ENCODE measurements at regions not wholly inside any gene's neighbourhood (a gene's known extent, or its start where the extent isn't known, plus 50 kb on each side); places are given as distances from the start of the nearest gene placed in this dataset.
"Not testable (repeated sequence)": the region's sequence is repeated elsewhere in the genome, so short reads cannot be mapped to it uniquely, and the experiment has no call there.

DNA sequence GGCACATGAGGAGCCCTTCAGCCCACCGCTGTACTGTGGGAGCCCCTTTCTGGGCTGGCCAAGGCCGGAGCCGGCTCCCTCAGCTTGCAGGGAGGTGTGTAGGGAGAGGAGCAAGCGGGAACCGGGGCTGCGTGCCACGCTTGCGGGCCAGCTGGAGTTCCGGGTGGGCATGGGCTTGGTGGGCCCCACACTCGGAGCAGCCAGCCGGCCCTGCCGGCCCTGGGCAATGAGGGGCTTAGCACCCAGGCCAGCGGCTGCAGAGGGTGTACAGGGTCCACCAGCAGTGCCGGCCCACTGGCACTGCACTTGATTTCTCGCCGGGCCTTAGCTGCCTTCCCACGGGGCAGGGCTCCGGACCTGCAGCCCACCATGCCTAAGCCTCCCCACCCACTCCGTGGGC, 150.5 kb downstream of the OR4C45 start:
- H3K4me3 Mint-ChIP-seq; H3K27ac Mint-ChIP-seq; H3K36me3 Mint-ChIP-seq (ENCODE audit: low read depth); DNase-seq (ENCODE audit: low spot score); H3K27me3 Mint-ChIP-seq (ENCODE audit: low read depth); H3K4me1 Mint-ChIP-seq (ENCODE audit: low read depth): not testable (repeated sequence)
- peaks cover 41% of the 10 kb centered on the region for H3K9me3 Mint-ChIP-seq

- peaks cover 43% of the 10 kb centered on the region for H3K9me3 Mint-ChIP-seq
- H3K36me3 Mint-ChIP-seq (ENCODE audit: low read depth): no peaks in the 10 kb centered on the region
- no peaks in the 10 kb centered on the region for H3K27me3 Mint-ChIP-seq (ENCODE audit: low read depth)
- no peak for DNase-seq (ENCODE audit: low spot score)
- no peak overlapping the region for H3K4me3 Mint-ChIP-seq
- no peaks in the 10 kb centered on the region for H3K4me1 Mint-ChIP-seq (ENCODE audit: low read depth)
- no peak overlapping the region for H3K27ac Mint-ChIP-seq
Measured at GRCh38 chr11:50186146-50186545, 153.5 kb downstream of the OR4C45 start.

- H3K4me3 Mint-ChIP-seq: no peak overlapping the region
Measured at GRCh38 chr11:50187220-50187619, 154.5 kb downstream of the OR4C45 start.

DNA sequence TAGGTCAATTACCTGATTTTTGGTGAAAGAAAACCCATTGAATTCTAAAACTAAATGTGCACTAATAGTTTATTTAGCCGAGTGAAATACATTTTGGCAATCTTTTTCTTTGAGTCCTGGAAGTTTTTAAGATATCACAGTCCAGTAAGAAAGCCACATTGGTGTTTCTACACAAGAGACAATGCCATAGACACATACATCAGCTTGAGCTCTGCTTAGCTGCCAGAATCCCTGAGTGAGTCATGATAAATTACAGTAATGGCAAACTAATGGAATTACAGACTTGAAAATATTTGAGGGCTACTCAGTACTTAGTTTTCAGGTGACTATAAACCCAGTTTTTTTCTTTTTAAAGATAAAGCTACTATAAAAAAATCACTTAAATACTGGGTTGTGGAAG, 155.4 kb downstream of the OR4C45 start:
- no peaks in the 10 kb centered on the region for H3K27me3 Mint-ChIP-seq (ENCODE audit: low read depth)
- no peak overlapping the region for H3K27ac Mint-ChIP-seq
- H3K4me3 Mint-ChIP-seq: no peak overlapping the region
- no peaks in the 10 kb centered on the region for H3K4me1 Mint-ChIP-seq (ENCODE audit: low read depth)
- no peaks in the 10 kb centered on the region for H3K36me3 Mint-ChIP-seq (ENCODE audit: low read depth)
- peaks cover 45% of the 10 kb centered on the region for H3K9me3 Mint-ChIP-seq
- no peak for DNase-seq (ENCODE audit: low spot score)

More at GRCh38 chr11:50187220-50187619, 154.5 kb downstream of the OR4C45 start:
- no peaks in the 10 kb centered on the region for H3K27me3 Mint-ChIP-seq (ENCODE audit: low read depth)
- H3K9me3 Mint-ChIP-seq: peaks cover 42% of the 10 kb centered on the region
- DNase-seq (ENCODE audit: low spot score): no peak
- no peaks in the 10 kb centered on the region for H3K36me3 Mint-ChIP-seq (ENCODE audit: low read depth)
- no peaks in the 10 kb centered on the region for H3K4me1 Mint-ChIP-seq (ENCODE audit: low read depth)
- H3K27ac Mint-ChIP-seq: no peak overlapping the region

GRCh38 chr11:50192743-50193142, 160.1 kb downstream of the OR4C45 start:
- H3K9me3 Mint-ChIP-seq: peaks cover 47% of the 10 kb centered on the region
- no peak for DNase-seq (ENCODE audit: low spot score)
- H3K27ac Mint-ChIP-seq: no peak overlapping the region
- no peak overlapping the region for H3K4me3 Mint-ChIP-seq
- no peaks in the 10 kb centered on the region for H3K36me3 Mint-ChIP-seq (ENCODE audit: low read depth)
- H3K27me3 Mint-ChIP-seq (ENCODE audit: low read depth): no peaks in the 10 kb centered on the region
- no peaks in the 10 kb centered on the region for H3K4me1 Mint-ChIP-seq (ENCODE audit: low read depth)

GRCh38 chr11:50214376-50214775, 181.7 kb downstream of the OR4C45 start:
- no peak overlapping the region for H3K4me3 Mint-ChIP-seq

DNA sequence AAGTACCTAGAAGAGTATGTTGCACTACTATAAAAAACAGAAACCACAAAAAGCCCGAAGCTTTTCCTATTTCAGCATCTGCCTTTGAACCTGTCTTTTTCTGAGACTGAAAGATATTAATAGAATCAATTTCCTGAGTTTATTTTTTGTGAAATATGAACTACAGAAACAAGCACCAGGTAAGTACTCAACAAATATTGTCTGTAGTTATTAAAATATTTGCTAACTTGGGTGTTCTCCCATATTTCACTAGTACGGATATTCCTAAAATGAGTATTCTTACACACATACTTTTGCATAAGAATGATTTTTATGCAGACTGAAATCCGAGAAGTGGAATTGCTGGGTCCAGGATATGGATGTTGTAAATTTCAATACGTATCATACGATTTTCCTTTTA, 188.0 kb downstream of the OR4C45 start:
- no peak overlapping the region for H3K4me3 Mint-ChIP-seq
- no peak for DNase-seq (ENCODE audit: low spot score)
- peaks cover 36% of the 10 kb centered on the region for H3K9me3 Mint-ChIP-seq
- no peak overlapping the region for H3K27ac Mint-ChIP-seq
- H3K4me1 Mint-ChIP-seq (ENCODE audit: low read depth): no peaks in the 10 kb centered on the region
- no peaks in the 10 kb centered on the region for H3K36me3 Mint-ChIP-seq (ENCODE audit: low read depth)
- no peaks in the 10 kb centered on the region for H3K27me3 Mint-ChIP-seq (ENCODE audit: low read depth)

More at GRCh38 chr11:50214376-50214775, 181.7 kb downstream of the OR4C45 start:
- Mint-ChIP-seq H3K27me3 (ENCODE audit: low read depth) (no peaks in the 10 kb centered on the region), H3K27ac (no peak overlapping the region), H3K4me1 (ENCODE audit: low read depth) (no peaks in the 10 kb centered on the region), H3K36me3 (ENCODE audit: low read depth) (no peaks in the 10 kb centered on the region), H3K9me3 (peaks cover 63% of the 10 kb centered on the region)
- DNase-seq (ENCODE audit: low spot score): no peak

DNA sequence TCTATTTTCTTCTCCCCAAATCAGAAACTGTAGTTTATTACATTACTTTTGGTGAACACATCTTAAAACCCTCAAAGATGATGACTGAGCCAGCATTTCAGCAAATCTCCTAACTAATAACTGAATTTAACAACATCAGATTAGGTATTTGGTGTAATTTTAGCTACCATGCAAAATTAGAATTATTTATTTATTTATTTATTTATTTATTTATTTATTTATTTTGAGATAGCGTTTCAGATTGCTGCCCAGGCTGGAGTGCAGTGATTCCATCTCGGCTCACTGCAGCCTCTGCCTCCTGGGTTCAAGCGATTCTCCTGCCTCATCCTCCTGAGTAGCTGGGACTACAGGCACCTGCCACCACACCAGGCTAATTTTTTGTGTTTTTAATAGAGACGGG, 205.7 kb downstream of the OR4C45 start:
- H3K4me3 Mint-ChIP-seq; H3K4me1 Mint-ChIP-seq (ENCODE audit: low read depth); DNase-seq (ENCODE audit: low spot score); H3K27me3 Mint-ChIP-seq (ENCODE audit: low read depth); H3K36me3 Mint-ChIP-seq (ENCODE audit: low read depth); H3K27ac Mint-ChIP-seq: not testable (repeated sequence)
- peaks cover 24% of the 10 kb centered on the region for H3K9me3 Mint-ChIP-seq

DNA sequence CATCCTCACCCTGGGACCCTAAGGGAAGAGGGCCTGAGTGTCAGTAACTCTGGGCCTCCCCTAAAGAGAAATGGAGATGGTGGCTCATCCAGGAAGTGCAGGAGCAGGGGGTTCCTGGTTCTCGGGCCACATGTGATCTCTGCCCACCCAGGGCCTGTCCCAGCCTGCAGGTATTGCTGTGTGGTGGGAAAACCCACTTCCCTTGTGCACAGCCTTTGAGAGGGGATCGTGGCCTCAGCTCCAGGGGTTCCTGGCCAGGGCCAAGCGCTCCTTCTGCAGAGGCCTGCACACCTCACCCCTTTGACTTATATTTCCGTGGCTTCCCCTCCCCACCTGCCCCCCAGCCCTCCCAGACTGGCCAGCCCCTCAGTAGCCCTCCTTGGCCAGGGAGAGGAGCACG, 213.5 kb downstream of the OR4C45 start:
- no peak for DNase-seq (ENCODE audit: low spot score)
- Mint-ChIP-seq H3K27me3 (ENCODE audit: low read depth) (no peaks in the 10 kb centered on the region), H3K9me3 (peaks cover 20% of the 10 kb centered on the region)

DNA sequence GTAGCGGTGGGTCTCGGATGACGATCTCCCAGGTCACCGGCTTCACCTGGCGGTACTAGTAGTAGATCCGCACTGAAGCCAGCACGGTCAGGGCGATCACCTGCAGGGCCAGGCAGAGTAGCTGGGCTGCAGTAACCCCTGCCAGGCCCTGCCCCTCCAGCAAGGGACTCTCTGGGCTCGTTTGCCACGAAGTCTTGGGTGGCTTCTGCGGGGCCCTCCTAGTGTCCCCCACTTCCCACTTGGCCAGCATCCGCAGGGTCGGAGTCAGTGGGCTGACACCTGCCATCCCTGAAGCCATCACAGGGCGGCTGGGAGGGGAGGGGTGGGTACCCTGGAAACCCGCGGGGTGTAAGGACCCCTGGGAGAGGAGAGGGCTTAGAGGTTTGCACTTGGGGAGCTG, 214.0 kb downstream of the OR4C45 start:
- H3K4me1 Mint-ChIP-seq (ENCODE audit: low read depth): no peaks in the 10 kb centered on the region
- H3K4me3 Mint-ChIP-seq: no peak overlapping the region
- peaks cover 24% of the 10 kb centered on the region for H3K9me3 Mint-ChIP-seq
- no peak for DNase-seq (ENCODE audit: low spot score)
- no peak overlapping the region for H3K27ac Mint-ChIP-seq
- H3K27me3 Mint-ChIP-seq (ENCODE audit: low read depth): no peaks in the 10 kb centered on the region
- H3K36me3 Mint-ChIP-seq (ENCODE audit: low read depth): no peaks in the 10 kb centered on the region

More for the DNA sequence above, 213.5 kb downstream of the OR4C45 start:
- H3K27ac Mint-ChIP-seq: no peak overlapping the region
- H3K4me3 Mint-ChIP-seq: no peak overlapping the region
- no peaks in the 10 kb centered on the region for H3K4me1 Mint-ChIP-seq (ENCODE audit: low read depth)
- no peaks in the 10 kb centered on the region for H3K36me3 Mint-ChIP-seq (ENCODE audit: low read depth)

DNA sequence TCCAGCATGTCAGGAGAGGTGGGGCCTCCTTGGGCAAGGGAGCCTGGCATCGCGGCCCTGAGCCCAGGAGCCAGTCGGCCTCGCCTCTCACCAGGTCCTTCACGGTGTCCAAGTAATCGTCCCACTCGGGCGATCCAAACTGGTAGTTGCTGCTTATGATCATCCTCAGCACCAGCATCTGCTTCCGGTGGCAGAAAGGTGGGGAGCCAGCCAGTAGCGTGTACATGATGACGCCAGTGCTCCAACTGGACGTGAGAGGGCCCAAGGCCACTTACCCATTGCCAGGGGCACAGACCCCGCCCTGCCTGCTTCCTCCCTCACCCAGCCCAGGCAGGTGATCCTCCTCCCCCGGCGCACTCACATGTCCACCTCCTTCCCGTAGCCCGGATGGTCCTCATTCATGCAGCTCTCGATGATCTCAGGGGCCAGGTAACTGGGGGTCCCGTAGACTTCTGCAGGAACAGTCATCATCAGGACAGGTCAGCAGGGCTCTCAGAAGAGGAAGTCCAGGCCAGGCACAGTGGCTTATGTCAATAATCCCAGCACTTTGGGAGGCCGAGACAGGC, 214.7 kb downstream of the OR4C45 start:
- H3K4me3 Mint-ChIP-seq: no peak overlapping the region
- no peak overlapping the region for H3K27ac Mint-ChIP-seq
- no peak for DNase-seq (ENCODE audit: low spot score)
- peaks cover 24% of the 10 kb centered on the region for H3K9me3 Mint-ChIP-seq
- H3K36me3 Mint-ChIP-seq (ENCODE audit: low read depth): no peaks in the 10 kb centered on the region
- no peaks in the 10 kb centered on the region for H3K4me1 Mint-ChIP-seq (ENCODE audit: low read depth)
- H3K27me3 Mint-ChIP-seq (ENCODE audit: low read depth): no peaks in the 10 kb centered on the region

DNA sequence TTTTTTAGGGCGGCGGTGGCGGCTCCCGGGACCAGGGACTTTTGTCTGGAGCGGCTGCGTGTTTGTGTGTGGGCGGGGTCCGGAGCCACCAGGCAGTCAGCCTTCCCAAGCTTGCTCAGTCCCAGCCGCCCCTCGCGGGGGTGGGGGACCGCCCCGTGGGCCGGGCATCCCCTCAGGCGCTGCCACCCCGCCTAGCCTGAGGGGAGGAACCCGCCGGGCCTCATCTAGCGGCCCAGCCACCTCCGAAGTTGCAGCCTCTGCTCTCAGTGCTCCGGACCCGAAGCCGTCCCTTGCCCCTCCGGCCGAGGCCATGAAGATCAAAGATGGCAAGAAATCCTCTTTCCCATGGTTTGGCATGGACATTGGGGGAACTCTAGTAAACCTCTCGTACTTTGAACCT, 235.2 kb downstream of the OR4C45 start:
- no peak for DNase-seq (ENCODE audit: low spot score)
- no peak overlapping the region for H3K4me3 Mint-ChIP-seq
- H3K27me3 Mint-ChIP-seq (ENCODE audit: low read depth): no peaks in the 10 kb centered on the region
- H3K4me1 Mint-ChIP-seq (ENCODE audit: low read depth): no peaks in the 10 kb centered on the region
- no peak overlapping the region for H3K27ac Mint-ChIP-seq
- peaks cover 59% of the 10 kb centered on the region for H3K9me3 Mint-ChIP-seq
- no peaks in the 10 kb centered on the region for H3K36me3 Mint-ChIP-seq (ENCODE audit: low read depth)

- DNase-seq (ENCODE audit: low spot score): no peak
- H3K27me3 Mint-ChIP-seq (ENCODE audit: low read depth): no peaks in the 10 kb centered on the region
- H3K27ac Mint-ChIP-seq: no peak overlapping the region
- H3K4me3 Mint-ChIP-seq: no peak overlapping the region
- no peaks in the 10 kb centered on the region for H3K36me3 Mint-ChIP-seq (ENCODE audit: low read depth)
- H3K9me3 Mint-ChIP-seq: peaks cover 71% of the 10 kb centered on the region
- no peaks in the 10 kb centered on the region for H3K4me1 Mint-ChIP-seq (ENCODE audit: low read depth)
Measured at GRCh38 chr11:50275133-50275532, 242.5 kb downstream of the OR4C45 start.

- no peaks in the 10 kb centered on the region for H3K4me1 Mint-ChIP-seq (ENCODE audit: low read depth)
- DNase-seq (ENCODE audit: low spot score): no peak
- peaks cover 72% of the 10 kb centered on the region for H3K9me3 Mint-ChIP-seq
- no peak overlapping the region for H3K27ac Mint-ChIP-seq
- H3K4me3 Mint-ChIP-seq: no peak overlapping the region
- no peaks in the 10 kb centered on the region for H3K36me3 Mint-ChIP-seq (ENCODE audit: low read depth)
- H3K27me3 Mint-ChIP-seq (ENCODE audit: low read depth): no peaks in the 10 kb centered on the region
Measured at GRCh38 chr11:50278756-50279155, 246.1 kb downstream of the OR4C45 start.
